ENCODE measurements at regions not wholly inside any gene's neighbourhood (a gene's known extent, or its start where the extent isn't known, plus 50 kb on each side); places are given as distances from the start of the nearest gene placed in this dataset.
A peak's percentile ranks its signal among the peaks of the same experiment; 100 is the strongest.

- no peak for DNase-seq (ENCODE audit: extremely low read depth in 1 of 11, low read depth in 9 of 11, low spot score in 4 of 11)
These were observed 111.0 kb downstream of the HSPH1 start for GRCh38 chr13:31050486-31051400.

- DNase-seq (ENCODE audit: extremely low read depth in 1 of 11, low read depth in 9 of 11, low spot score in 4 of 11), result no peak
These were observed 111.9 kb downstream of the HSPH1 start for GRCh38 chr13:31049833-31050232.

- no peak for DNase-seq (ENCODE audit: extremely low read depth in 1 of 11, low read depth in 9 of 11, low spot score in 4 of 11)
These were observed 112.6 kb downstream of the HSPH1 start for GRCh38 chr13:31049083-31049482.

- no peak for DNase-seq (ENCODE audit: extremely low read depth in 1 of 11, low read depth in 9 of 11, low spot score in 4 of 11)
These were observed 113.2 kb downstream of the HSPH1 start for GRCh38 chr13:31048521-31048920.

GRCh38 chr13:31046711-31047279 lies 114.3 kb downstream of the TEX26 start:
- DNase-seq (ENCODE audit: extremely low read depth in 1 of 11, low read depth in 9 of 11, low spot score in 4 of 11), result peak in 10 of 11 donors; percentile 39 to 73 (median 59)

GRCh38 chr13:31045286-31046081 lies 113.0 kb downstream of the TEX26 start:
- no peak for DNase-seq (ENCODE audit: extremely low read depth in 1 of 11, low read depth in 9 of 11, low spot score in 4 of 11)

GRCh38 chr13:31044364-31045285 lies 112.2 kb downstream of the TEX26 start:
- DNase-seq (ENCODE audit: extremely low read depth in 1 of 11, low read depth in 9 of 11, low spot score in 4 of 11), result peak in 10 of 11 donors; percentile 46 to 79 (median 73)

- DNase-seq (ENCODE audit: extremely low read depth in 1 of 11, low read depth in 9 of 11, low spot score in 4 of 11), result no peak
These were observed 111.5 kb downstream of the TEX26 start for GRCh38 chr13:31043957-31044356.

GRCh38 chr13:31042481-31043165 lies 110.2 kb downstream of the TEX26 start:
- no peak for DNase-seq (ENCODE audit: extremely low read depth in 1 of 11, low read depth in 9 of 11, low spot score in 4 of 11)

- no peak for DNase-seq (ENCODE audit: extremely low read depth in 1 of 11, low read depth in 9 of 11, low spot score in 4 of 11)
These were observed 109.6 kb downstream of the TEX26 start for GRCh38 chr13:31042049-31042448.

- DNase-seq (ENCODE audit: extremely low read depth in 1 of 11, low read depth in 9 of 11, low spot score in 4 of 11), result no peak
These were observed 106.5 kb downstream of the TEX26 start for GRCh38 chr13:31038834-31039552.

GRCh38 chr13:31037874-31038500 lies 105.5 kb downstream of the TEX26 start:
- DNase-seq (ENCODE audit: extremely low read depth in 1 of 11, low read depth in 9 of 11, low spot score in 4 of 11), result no peak

GRCh38 chr13:31036731-31037695 lies 104.6 kb downstream of the TEX26 start:
- no peak for DNase-seq (ENCODE audit: extremely low read depth in 1 of 11, low read depth in 9 of 11, low spot score in 4 of 11)

- DNase-seq (ENCODE audit: extremely low read depth in 1 of 11, low read depth in 9 of 11, low spot score in 4 of 11), result no peak
These were observed 102.9 kb downstream of the TEX26 start for GRCh38 chr13:31035185-31035965.

- no peak for DNase-seq (ENCODE audit: extremely low read depth in 1 of 11, low read depth in 9 of 11, low spot score in 4 of 11)
These were observed 100.2 kb downstream of the TEX26 start for GRCh38 chr13:31032528-31033113.
